ENCODE measurements at regions not wholly inside any gene's neighbourhood (a gene's known extent, or its start where the extent isn't known, plus 50 kb on each side); places are given as distances from the start of the nearest gene placed in this dataset.

- TF ChIP-seq ZNF570 (CRISPR knock-in tag; IDR thresholded peaks at IDR 0.05; ENCODE audit: borderline replicate concordance) (no peak), POLR2AphosphoS5 (IDR thresholded peaks at IDR 0.05; ENCODE audit: low read depth, low read length) (no peak), KLF11 (CRISPR knock-in tag; IDR thresholded peaks at IDR 0.05) (no peak), ARNT (IDR thresholded peaks at IDR 0.05) (no peak), ZBTB7A (CRISPR knock-in tag; IDR thresholded peaks at IDR 0.05) (no peak), REL (CRISPR knock-in tag; conservative IDR thresholded peaks at IDR 0.05) (no peak), HOXA7 (CRISPR knock-in tag; IDR thresholded peaks at IDR 0.05) (no peak), FOXP1 (IDR thresholded peaks at IDR 0.05) (no peak), FOXP1 (CRISPR knock-in tag; IDR thresholded peaks at IDR 0.05) (no peak), CTCF (CRISPR knock-in tag; IDR thresholded peaks at IDR 0.05) (no peak), THYN1 (CRISPR knock-in tag; IDR thresholded peaks at IDR 0.05; ENCODE audit: borderline replicate concordance, low read depth) (no peak)
Observed at GRCh38 chrX:104430072-104430741, 135.8 kb upstream of the IL1RAPL2 start.
